SK-N-MC (cell line): ENCODE measurements at regions not wholly inside any gene's neighbourhood (a gene's known extent, or its start where the extent isn't known, plus 50 kb on each side); places are given as distances from the start of the nearest gene placed in this dataset.

Experiments used
- DNase-seq: peaks from one replicate; pipeline ENCODE4 v3.0.0-alpha.2; 2011; ENCODE audit warnings: low read depth, low spot score
- H3K27ac ChIP-seq: fragments of 200-600 bp; sonication (generic); 2 replicates; pipeline ENCODE4 v1.5.1; 2016; ENCODE audit warnings: mixed run types
- H3K36me3 ChIP-seq: fragments of 200-600 bp; sonication (generic); 2 replicates; pipeline ENCODE4 v1.6.1; 2017; ENCODE audit warnings: antibody characterized with exemption, low read length, mixed read lengths; ENCODE audit not compliant: insufficient read depth
- H3K4me3 ChIP-seq: fragments of 200-600 bp; sonication (generic); 2 replicates; pipeline ENCODE4 v1.5.1; 2016
- H3K9ac ChIP-seq: fragments of 200-600 bp; sonication (generic); 2 replicates; pipeline ENCODE4 v1.8.0; 2017; ENCODE audit warnings: mixed run types, mixed read lengths; ENCODE audit not compliant: insufficient read length
- H3K9me3 ChIP-seq: fragments of 200-600 bp; sonication (generic); 2 replicates; pipeline ENCODE4 v1.6.1; 2017; ENCODE audit warnings: low read depth, mild to moderate bottlenecking, antibody characterized with exemption, low read length, moderate library complexity, mixed read lengths
- EZH2 ChIP-seq: fragments of 200-600 bp; sonication (generic); IDR thresholded peaks from one replicate; pipeline ENCODE4 v1.6.1; 2017; ENCODE audit warnings: antibody characterized with exemption
- FOXP2 ChIP-seq: optimal IDR thresholded peaks from 2 replicates; pipeline ENCODE3; 2011; ENCODE audit warnings: mild to moderate bottlenecking, moderate library complexity; ENCODE audit not compliant: insufficient read depth; ENCODE audit errors: extremely low read length, control extremely low read depth
- POLR2AphosphoS5 ChIP-seq: IDR thresholded peaks from 2 replicates; pipeline ENCODE4 v1.6.1; 2012; ENCODE audit warnings: mild to moderate bottlenecking, low read depth, low read length, borderline replicate concordance

GRCh38 chr18:69261406-69261805 lies 139.3 kb upstream of the DOK6 start:
- H3K27ac ChIP-seq = no peak overlapping the region
- no peaks in the 10 kb centered on the region for H3K9me3 ChIP-seq
- TF ChIP-seq EZH2 (no peak), FOXP2 (no peak), POLR2AphosphoS5 (no peak)
- H3K36me3 ChIP-seq = no peaks in the 10 kb centered on the region
- H3K9ac ChIP-seq = no peak overlapping the region
- H3K4me3 ChIP-seq = no peak overlapping the region
- DNase-seq = no peak

- TF ChIP-seq EZH2 (no peak), POLR2AphosphoS5 (no peak), FOXP2 (no peak)
- Histone ChIP-seq H3K27ac (no peak overlapping the region), H3K9ac (no peak overlapping the region), H3K9me3 (no peaks in the 10 kb centered on the region), H3K36me3 (no peaks in the 10 kb centered on the region), H3K4me3 (no peak overlapping the region)
- no peak for DNase-seq
These were observed 135.0 kb upstream of the DOK6 start for GRCh38 chr18:69265656-69266055.

GRCh38 chr18:69267895-69268294 lies 132.8 kb upstream of the DOK6 start:
- no peak overlapping the region for H3K4me3 ChIP-seq
- H3K9me3 ChIP-seq = no peaks in the 10 kb centered on the region
- no peak for TF ChIP-seq POLR2AphosphoS5
- TF ChIP-seq EZH2 = no peak
- TF ChIP-seq FOXP2 = no peak
- H3K36me3 ChIP-seq = no peaks in the 10 kb centered on the region
- H3K27ac ChIP-seq = no peak overlapping the region
- H3K9ac ChIP-seq = no peak overlapping the region
- no peak for DNase-seq

- DNase-seq = no peak
- Histone ChIP-seq H3K9ac (no peak overlapping the region), H3K27ac (no peak overlapping the region), H3K36me3 (no peaks in the 10 kb centered on the region), H3K9me3 (no peaks in the 10 kb centered on the region), H3K4me3 (no peak overlapping the region)
- no peak for TF ChIP-seq FOXP2
- TF ChIP-seq EZH2 = no peak
- TF ChIP-seq POLR2AphosphoS5 = no peak
These were observed 118.3 kb upstream of the DOK6 start for GRCh38 chr18:69282371-69282770.

- Histone ChIP-seq H3K9me3 (no peaks in the 10 kb centered on the region), H3K36me3 (no peaks in the 10 kb centered on the region), H3K9ac (no peak overlapping the region), H3K4me3 (no peak overlapping the region), H3K27ac (no peak overlapping the region)
- no peak for DNase-seq
- TF ChIP-seq FOXP2 (no peak), EZH2 (no peak), POLR2AphosphoS5 (no peak)
These were observed 109.6 kb upstream of the DOK6 start for GRCh38 chr18:69291044-69291443.

GRCh38 chr18:69291755-69292154 lies 108.9 kb upstream of the DOK6 start:
- no peak overlapping the region for H3K4me3 ChIP-seq
- no peak for DNase-seq
- no peaks in the 10 kb centered on the region for H3K9me3 ChIP-seq
- H3K27ac ChIP-seq = no peak overlapping the region
- TF ChIP-seq EZH2 = no peak
- TF ChIP-seq POLR2AphosphoS5 = no peak
- no peak for TF ChIP-seq FOXP2
- H3K36me3 ChIP-seq = no peaks in the 10 kb centered on the region
- H3K9ac ChIP-seq = no peak overlapping the region

GRCh38 chr18:69300185-69300584 lies 100.5 kb upstream of the DOK6 start:
- DNase-seq = no peak

GRCh38 chr18:69308619-69309018 lies 92.1 kb upstream of the DOK6 start:
- no peak for TF ChIP-seq POLR2AphosphoS5
- TF ChIP-seq EZH2 = no peak
- no peak for TF ChIP-seq FOXP2
- H3K27ac ChIP-seq = no peak overlapping the region
- no peak overlapping the region for H3K4me3 ChIP-seq
- H3K9ac ChIP-seq = no peak overlapping the region
- no peaks in the 10 kb centered on the region for H3K36me3 ChIP-seq
- no peaks in the 10 kb centered on the region for H3K9me3 ChIP-seq
- no peak for DNase-seq

More at GRCh38 chr18:69300185-69300584, 100.5 kb upstream of the DOK6 start:
- no peak overlapping the region for H3K4me3 ChIP-seq
- H3K9ac ChIP-seq = no peak overlapping the region
- no peak overlapping the region for H3K27ac ChIP-seq
- H3K9me3 ChIP-seq = no peaks in the 10 kb centered on the region
- TF ChIP-seq EZH2 = no peak
- TF ChIP-seq POLR2AphosphoS5 = no peak
- TF ChIP-seq FOXP2 = no peak
- no peaks in the 10 kb centered on the region for H3K36me3 ChIP-seq

- Histone ChIP-seq H3K36me3 (no peaks in the 10 kb centered on the region), H3K9me3 (no peaks in the 10 kb centered on the region), H3K4me3 (no peak overlapping the region), H3K27ac (no peak overlapping the region), H3K9ac (no peak overlapping the region)
- no peak for TF ChIP-seq FOXP2
- no peak for TF ChIP-seq POLR2AphosphoS5
- TF ChIP-seq EZH2 = no peak
- no peak for DNase-seq
These were observed 74.6 kb upstream of the DOK6 start for GRCh38 chr18:69326094-69326493.
